SK-N-MC (cell line): ENCODE measurements at regions not wholly inside any gene's neighbourhood (a gene's known extent, or its start where the extent isn't known, plus 50 kb on each side); places are given as distances from the start of the nearest gene placed in this dataset.

Experiments used
- DNase-seq: peaks from one replicate; pipeline ENCODE4 v3.0.0-alpha.2; 2011; ENCODE audit warnings: low read depth, low spot score
- H3K27ac ChIP-seq: fragments of 200-600 bp; sonication (generic); 2 replicates; pipeline ENCODE4 v1.5.1; 2016; ENCODE audit warnings: mixed run types
- H3K36me3 ChIP-seq: fragments of 200-600 bp; sonication (generic); 2 replicates; pipeline ENCODE4 v1.6.1; 2017; ENCODE audit warnings: antibody characterized with exemption, low read length, mixed read lengths; ENCODE audit not compliant: insufficient read depth
- H3K4me3 ChIP-seq: fragments of 200-600 bp; sonication (generic); 2 replicates; pipeline ENCODE4 v1.5.1; 2016
- H3K9ac ChIP-seq: fragments of 200-600 bp; sonication (generic); 2 replicates; pipeline ENCODE4 v1.8.0; 2017; ENCODE audit warnings: mixed run types, mixed read lengths; ENCODE audit not compliant: insufficient read length
- H3K9me3 ChIP-seq: fragments of 200-600 bp; sonication (generic); 2 replicates; pipeline ENCODE4 v1.6.1; 2017; ENCODE audit warnings: low read depth, mild to moderate bottlenecking, antibody characterized with exemption, low read length, moderate library complexity, mixed read lengths
- EZH2 ChIP-seq: fragments of 200-600 bp; sonication (generic); IDR thresholded peaks from one replicate; pipeline ENCODE4 v1.6.1; 2017; ENCODE audit warnings: antibody characterized with exemption
- FOXP2 ChIP-seq: optimal IDR thresholded peaks from 2 replicates; pipeline ENCODE3; 2011; ENCODE audit warnings: mild to moderate bottlenecking, moderate library complexity; ENCODE audit not compliant: insufficient read depth; ENCODE audit errors: extremely low read length, control extremely low read depth
- POLR2AphosphoS5 ChIP-seq: IDR thresholded peaks from 2 replicates; pipeline ENCODE4 v1.6.1; 2012; ENCODE audit warnings: mild to moderate bottlenecking, low read depth, low read length, borderline replicate concordance

DNA sequence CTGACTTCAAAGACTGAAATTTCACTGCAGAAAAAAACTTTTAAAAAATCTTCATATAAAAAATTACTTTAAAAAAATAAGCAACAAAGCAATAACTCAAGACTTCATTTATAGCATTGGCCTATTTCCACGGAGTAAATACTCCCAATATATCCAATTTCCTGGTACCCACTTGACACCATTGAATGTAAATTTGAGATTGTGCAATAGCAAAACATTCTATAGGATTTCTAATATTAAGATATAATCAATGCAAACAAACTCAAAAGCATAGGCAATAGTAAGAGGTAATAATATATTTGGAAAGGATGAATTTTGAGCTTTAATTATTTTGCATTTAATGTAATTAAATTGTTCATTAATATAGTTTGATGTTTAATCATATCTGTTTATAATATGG lies 148.0 kb upstream of the CNTN6 start:
- Histone ChIP-seq H3K9ac (no peak overlapping the region), H3K4me3 (no peak overlapping the region), H3K36me3 (no peaks in the 10 kb centered on the region), H3K27ac (no peak overlapping the region), H3K9me3 (no peaks in the 10 kb centered on the region)
- DNase-seq, result no peak
- no peak for TF ChIP-seq EZH2
- TF ChIP-seq FOXP2, result no peak
- TF ChIP-seq POLR2AphosphoS5, result no peak

DNA sequence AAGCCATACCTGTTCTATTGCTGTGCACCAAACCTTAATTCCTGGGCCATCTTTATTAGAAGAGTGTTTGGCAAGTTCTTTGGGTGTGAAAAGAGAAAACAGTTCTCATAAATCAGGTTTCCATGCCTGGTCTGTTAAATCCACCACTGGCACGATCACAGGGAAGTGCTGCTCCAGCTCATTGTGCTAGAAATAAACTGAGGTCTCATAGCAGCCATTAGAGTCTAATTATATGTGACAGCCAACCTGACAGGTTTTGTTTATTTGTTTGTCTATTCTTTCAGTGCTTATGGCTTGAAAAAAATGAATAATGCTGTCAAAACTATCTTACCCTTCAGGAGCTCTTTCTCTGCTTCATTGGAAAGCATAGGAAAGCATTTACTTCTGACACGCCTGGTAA lies 147.1 kb upstream of the CNTN6 start:
- DNase-seq, result no peak

DNA sequence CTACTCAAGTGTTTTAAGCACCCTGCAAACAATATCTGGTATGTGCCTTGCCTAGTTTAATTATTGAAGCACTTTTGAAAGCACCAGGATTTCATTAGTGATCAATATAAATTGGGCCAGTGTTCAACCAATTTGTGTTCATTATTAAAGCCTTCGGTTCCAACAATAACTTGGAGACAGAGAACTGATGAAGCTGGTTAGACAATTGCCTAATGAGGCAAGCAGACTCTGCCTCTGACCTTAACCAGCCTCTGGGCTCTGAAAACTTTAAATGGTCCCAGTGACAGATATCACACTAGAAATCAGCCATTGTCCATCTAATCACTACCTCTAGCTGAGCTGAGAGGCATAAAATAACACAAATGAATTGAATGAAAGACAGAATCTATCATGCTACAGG lies 139.9 kb upstream of the CNTN6 start:
- TF ChIP-seq EZH2, result no peak
- no peak for TF ChIP-seq POLR2AphosphoS5
- no peak for TF ChIP-seq FOXP2
- DNase-seq, result no peak
- no peaks in the 10 kb centered on the region for H3K36me3 ChIP-seq
- no peak overlapping the region for H3K9ac ChIP-seq
- no peaks in the 10 kb centered on the region for H3K9me3 ChIP-seq
- no peak overlapping the region for H3K4me3 ChIP-seq
- H3K27ac ChIP-seq, result no peak overlapping the region

More for the DNA sequence above, 147.1 kb upstream of the CNTN6 start:
- Histone ChIP-seq H3K27ac (no peak overlapping the region), H3K4me3 (no peak overlapping the region), H3K9me3 (no peaks in the 10 kb centered on the region), H3K9ac (no peak overlapping the region), H3K36me3 (no peaks in the 10 kb centered on the region)
- TF ChIP-seq POLR2AphosphoS5 (no peak), EZH2 (no peak), FOXP2 (no peak)

DNA sequence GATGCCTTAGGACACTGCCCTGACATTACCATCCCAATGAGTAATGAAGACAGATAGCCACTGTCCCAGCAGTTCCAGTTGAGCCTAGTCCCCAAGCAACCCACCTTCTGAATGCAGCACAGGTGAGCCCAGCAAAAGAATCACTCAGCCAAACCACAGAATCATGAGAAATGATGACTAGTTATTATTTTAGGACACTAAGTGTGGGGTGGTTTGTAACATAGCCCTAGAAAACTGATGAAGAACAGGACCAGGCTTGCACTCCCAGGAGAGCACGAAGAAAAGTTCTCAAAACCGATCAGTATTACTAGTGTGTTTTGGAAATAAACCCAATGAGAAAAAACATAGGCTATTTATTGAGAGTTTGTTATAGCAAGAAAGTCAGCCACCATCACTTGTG lies 129.6 kb upstream of the CNTN6 start:
- DNase-seq, result no peak
- H3K27ac ChIP-seq, result no peak overlapping the region
- no peaks in the 10 kb centered on the region for H3K36me3 ChIP-seq
- TF ChIP-seq FOXP2, result no peak
- TF ChIP-seq EZH2, result no peak
- no peak for TF ChIP-seq POLR2AphosphoS5
- no peaks in the 10 kb centered on the region for H3K9me3 ChIP-seq
- H3K4me3 ChIP-seq, result no peak overlapping the region
- H3K9ac ChIP-seq, result no peak overlapping the region

DNA sequence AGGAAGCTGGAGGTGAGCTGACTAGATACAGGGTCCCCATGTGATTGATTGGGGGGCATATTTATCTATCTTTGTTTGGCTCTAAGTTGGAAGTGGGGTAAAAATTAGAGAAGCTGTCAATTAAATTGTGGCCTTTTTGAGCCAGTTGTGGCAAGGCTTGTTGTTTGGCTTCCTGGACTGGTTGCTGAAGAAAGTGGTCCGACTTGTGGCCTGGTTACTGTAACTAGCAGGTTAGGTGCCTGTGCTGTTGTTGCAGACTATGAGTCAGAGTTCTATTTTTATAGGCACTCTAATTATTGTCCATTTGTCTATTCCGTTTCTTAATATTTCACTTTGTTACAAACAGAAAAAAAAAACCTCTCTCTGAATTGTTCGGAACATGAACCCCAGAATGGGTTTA lies 129.1 kb upstream of the CNTN6 start:
- no peak overlapping the region for H3K4me3 ChIP-seq
- H3K9ac ChIP-seq, result no peak overlapping the region
- no peaks in the 10 kb centered on the region for H3K9me3 ChIP-seq
- TF ChIP-seq EZH2, result no peak
- no peak overlapping the region for H3K27ac ChIP-seq
- DNase-seq, result no peak
- no peaks in the 10 kb centered on the region for H3K36me3 ChIP-seq

DNA sequence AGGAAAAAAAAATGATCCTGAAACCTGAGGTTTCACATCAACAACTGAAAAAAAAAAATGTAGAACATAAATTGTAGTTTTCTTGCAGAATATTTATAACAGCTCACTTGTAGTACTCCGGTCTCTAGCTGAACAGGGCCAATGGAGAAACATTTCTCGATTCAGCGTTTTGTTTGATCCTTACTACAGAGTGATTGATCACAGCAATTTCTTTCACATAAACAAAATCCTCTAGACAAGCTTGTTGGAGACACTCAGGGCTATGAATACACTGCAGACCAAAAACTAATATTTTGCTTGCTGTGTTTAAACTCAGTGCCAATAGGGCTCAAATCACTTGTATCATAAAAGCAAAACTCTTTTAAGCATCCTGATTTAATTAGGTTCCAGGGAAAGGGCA lies 127.0 kb upstream of the CNTN6 start:
- no peaks in the 10 kb centered on the region for H3K36me3 ChIP-seq
- H3K4me3 ChIP-seq, result no peak overlapping the region
- TF ChIP-seq FOXP2 (no peak), EZH2 (no peak), POLR2AphosphoS5 (no peak)
- H3K9ac ChIP-seq, result no peak overlapping the region
- no peaks in the 10 kb centered on the region for H3K9me3 ChIP-seq
- DNase-seq, result no peak
- no peak overlapping the region for H3K27ac ChIP-seq

DNA sequence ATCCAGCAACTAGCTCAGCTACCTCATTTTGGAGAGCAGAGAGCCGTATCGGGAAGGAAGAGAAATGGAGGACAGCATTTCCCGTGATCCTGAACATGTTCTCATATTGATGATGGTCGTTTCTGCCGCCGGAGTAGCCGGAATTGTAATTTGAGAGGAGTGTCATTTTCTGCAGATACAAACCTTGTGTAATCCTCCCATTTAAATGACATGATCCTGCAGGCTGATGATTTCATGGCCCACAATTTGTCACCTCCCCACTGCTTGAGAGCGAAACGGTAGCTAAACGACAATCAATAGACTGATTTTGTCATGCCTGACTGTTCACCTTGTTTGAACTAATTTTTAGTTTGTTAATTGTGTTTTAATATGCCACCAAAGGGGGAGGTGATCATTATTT lies 126.5 kb upstream of the CNTN6 start:
- DNase-seq, result no peak
- Histone ChIP-seq H3K27ac (no peak overlapping the region), H3K9me3 (no peaks in the 10 kb centered on the region), H3K4me3 (no peak overlapping the region), H3K36me3 (no peaks in the 10 kb centered on the region), H3K9ac (no peak overlapping the region)
- no peak for TF ChIP-seq EZH2
- no peak for TF ChIP-seq POLR2AphosphoS5
- TF ChIP-seq FOXP2, result no peak

DNA sequence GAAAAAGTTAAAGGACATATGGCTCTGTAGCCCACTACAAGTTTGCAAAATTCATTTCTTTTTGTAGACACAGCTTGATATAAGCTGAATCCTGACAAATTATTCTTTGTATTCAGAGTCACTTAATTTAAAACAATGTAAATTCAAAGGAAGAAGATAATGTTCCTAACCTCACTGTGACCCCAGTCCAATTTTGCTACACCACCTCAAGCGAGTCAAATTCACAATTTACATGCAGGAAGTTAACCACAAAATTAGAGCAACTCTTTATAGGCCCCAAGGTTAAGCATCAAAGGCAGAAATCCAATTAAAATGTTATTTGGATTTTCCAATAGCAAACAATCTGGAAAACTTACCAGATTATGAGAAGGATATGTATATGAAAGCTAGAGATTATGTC lies 119.5 kb upstream of the CNTN6 start:
- Histone ChIP-seq H3K9ac (no peak overlapping the region), H3K27ac (no peak overlapping the region), H3K36me3 (no peaks in the 10 kb centered on the region), H3K4me3 (no peak overlapping the region), H3K9me3 (no peaks in the 10 kb centered on the region)
- TF ChIP-seq POLR2AphosphoS5 (no peak), EZH2 (no peak), FOXP2 (no peak)
- no peak for DNase-seq

DNA sequence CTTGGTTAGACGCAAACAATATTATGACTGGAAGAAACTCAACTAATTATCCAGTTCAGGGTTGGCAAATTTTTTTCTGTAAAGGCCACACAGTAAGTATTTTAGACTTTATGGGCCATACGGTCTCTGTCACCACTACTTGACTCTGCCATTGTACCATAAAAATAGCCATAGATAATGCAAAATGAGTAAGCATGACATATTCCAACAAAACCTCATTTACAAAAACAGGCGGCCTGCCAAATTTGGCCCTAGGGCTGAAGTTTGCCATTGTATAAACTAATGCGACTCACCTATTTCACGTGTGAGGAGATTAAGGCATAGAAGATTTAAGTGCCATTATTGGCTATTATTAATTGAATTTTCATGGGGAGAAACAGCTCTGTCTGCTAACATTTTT lies 116.8 kb upstream of the CNTN6 start:
- H3K27ac ChIP-seq, result no peak overlapping the region
- H3K9me3 ChIP-seq, result no peaks in the 10 kb centered on the region
- DNase-seq, result no peak
- no peak overlapping the region for H3K4me3 ChIP-seq
- H3K9ac ChIP-seq, result no peak overlapping the region
- no peaks in the 10 kb centered on the region for H3K36me3 ChIP-seq
- TF ChIP-seq EZH2, result no peak
- no peak for TF ChIP-seq FOXP2
- TF ChIP-seq POLR2AphosphoS5, result no peak
